GM11168 (cell line): ENCODE measurements at regions not wholly inside any gene's neighbourhood (a gene's known extent, or its start where the extent isn't known, plus 50 kb on each side); places are given as distances from the start of the nearest gene placed in this dataset.

Experiments
- in situ Hi-C: fragments of 300-500 bp; cut with MboI; formaldehyde crosslinking; loops from one replicate; pipeline ENCODE4 v1.12.0; 2022; ENCODE audit warnings: low sequenced_read_pairs; ENCODE audit not compliant: unreplicated experiment

- in situ Hi-C loops, result no loop called here
Measured at GRCh38 chr13:78040205-78040830, 121.7 kb upstream of the EDNRB start.

- in situ Hi-C loops, result no loop called here
Measured at GRCh38 chr13:78036841-78037240, 118.2 kb upstream of the EDNRB start.

GRCh38 chr13:78035500-78035899, 116.9 kb upstream of the EDNRB start:
- in situ Hi-C loops, result no loop called here

GRCh38 chr13:78033509-78033908, 114.9 kb upstream of the EDNRB start:
- in situ Hi-C loops, result no loop called here

- in situ Hi-C loops, result no loop called here
Measured at GRCh38 chr13:78032132-78032531, 113.5 kb upstream of the EDNRB start.

GRCh38 chr13:78030341-78030896, 111.8 kb upstream of the EDNRB start:
- in situ Hi-C loops, result no loop called here

GRCh38 chr13:78029901-78030300, 111.3 kb upstream of the EDNRB start:
- in situ Hi-C loops, result no loop called here

GRCh38 chr13:78028960-78029359, 110.3 kb upstream of the EDNRB start:
- in situ Hi-C loops, result no loop called here

- in situ Hi-C loops, result no loop called here
Measured at GRCh38 chr13:78024996-78025395, 106.4 kb upstream of the EDNRB start.

- in situ Hi-C loops, result no loop called here
Measured at GRCh38 chr13:78022164-78022877, 103.7 kb upstream of the EDNRB start.

GRCh38 chr13:78020861-78021260, 102.2 kb upstream of the EDNRB start:
- in situ Hi-C loops, result no loop called here

GRCh38 chr13:78015782-78016181, 97.2 kb upstream of the EDNRB start:
- in situ Hi-C loops, result no loop called here

- in situ Hi-C loops, result no loop called here
Measured at GRCh38 chr13:78012046-78012445, 93.4 kb upstream of the EDNRB start.

GRCh38 chr13:78004821-78005220, 86.2 kb upstream of the EDNRB start:
- in situ Hi-C loops, result loop anchor here (5.0 kb wide), 1 partner anchor 38 kb away; no protein-coding TSS in a partner anchor

GRCh38 chr13:77999746-78000145, 81.1 kb upstream of the EDNRB start:
- in situ Hi-C loops, result no loop called here

GRCh38 chr13:77994166-77994565, 75.5 kb upstream of the EDNRB start:
- in situ Hi-C loops, result no loop called here

- in situ Hi-C loops, result no loop called here
Measured at GRCh38 chr13:77991003-77991402, 72.4 kb upstream of the EDNRB start.

GRCh38 chr13:77989281-77989680, 70.7 kb upstream of the EDNRB start:
- in situ Hi-C loops, result no loop called here

GRCh38 chr13:77988355-77988754, 69.7 kb upstream of the EDNRB start:
- in situ Hi-C loops, result no loop called here

GRCh38 chr13:77986713-77987112, 68.1 kb upstream of the EDNRB start:
- in situ Hi-C loops, result no loop called here

- in situ Hi-C loops, result no loop called here
Measured at GRCh38 chr13:77985866-77986636, 67.4 kb upstream of the EDNRB start.
